WTC11 (cell line): ENCODE measurements at regions not wholly inside any gene's neighbourhood (a gene's known extent, or its start where the extent isn't known, plus 50 kb on each side); places are given as distances from the start of the nearest gene placed in this dataset.

Experiments used
- ATAC-seq: fragments of 200-7000 bp; cut with Tn5 transposase; 2 replicates; pipeline ENCODE4 v1.10.0; 2021; ENCODE audit warnings: mild to moderate bottlenecking, moderate library complexity
- CTCF ChIA-PET: fragments of 300-600 bp; sonication (Branson Sonifier 250); formaldehyde crosslinking; loops from one replicate; lab custom pipeline; 2021; ENCODE audit warnings: antibody characterized with exemption; lab: Charles Lee
- POLR2A ChIA-PET: fragments of 350-600 bp; sonication (Branson Sonifier 250); formaldehyde crosslinking; loops from one replicate; lab custom pipeline; 2021; ENCODE audit warnings: antibody characterized with exemption; lab: Charles Lee
- DNase-seq: peaks from one replicate; pipeline ENCODE4 v3.0.0; 2021; ENCODE audit warnings: low spot score
- H3K27ac Mint-ChIP-seq: 2 replicates; pipeline ENCODE4 v1.8.0; 2021; ENCODE audit warnings: mixed read lengths
- H3K27me3 Mint-ChIP-seq: 2 replicates; pipeline ENCODE4 v1.8.0; 2021; ENCODE audit warnings: low read depth, mild to moderate bottlenecking, moderate library complexity, mixed read lengths
- H3K36me3 Mint-ChIP-seq: 2 replicates; pipeline ENCODE4 v1.8.0; 2021; ENCODE audit warnings: mixed read lengths
- H3K4me1 Mint-ChIP-seq: 2 replicates; pipeline ENCODE4 v1.8.0; 2022; ENCODE audit warnings: mixed read lengths
- H3K4me3 Mint-ChIP-seq: 2 replicates; pipeline ENCODE4 v1.8.0; 2021; ENCODE audit warnings: mild to moderate bottlenecking, moderate library complexity, mixed read lengths
- H3K9me3 Mint-ChIP-seq: 2 replicates; pipeline ENCODE4 v1.8.0; 2021; ENCODE audit warnings: mixed read lengths
- ATF1 ChIP-seq: sonication (generic); formaldehyde crosslinking; IDR thresholded peaks from 2 replicates; pipeline ENCODE4 v1.8.1; 2023; ENCODE audit warnings: mild to moderate bottlenecking, moderate library complexity, missing genetic modification reagents
- CBFB ChIP-seq: sonication (generic); formaldehyde crosslinking; IDR thresholded peaks from 2 replicates; pipeline ENCODE4 v1.8.1; 2022; ENCODE audit warnings: mild to moderate bottlenecking, low read depth, missing genetic modification reagents
- CREM ChIP-seq: sonication (generic); formaldehyde crosslinking; IDR thresholded peaks from 2 replicates; pipeline ENCODE4 v1.8.1; 2022; ENCODE audit warnings: mild to moderate bottlenecking, missing genetic modification reagents, moderate library complexity
- ESRRA ChIP-seq: sonication (generic); formaldehyde crosslinking; IDR thresholded peaks from 2 replicates; pipeline ENCODE4 v1.8.1; 2022; ENCODE audit warnings: mild to moderate bottlenecking, missing genetic modification reagents, borderline replicate concordance
- FOXJ3 ChIP-seq: sonication (generic); formaldehyde crosslinking; IDR thresholded peaks from 2 replicates; pipeline ENCODE4 v1.9.0; 2021; ENCODE audit warnings: missing genetic modification reagents, mild to moderate bottlenecking, borderline replicate concordance
- KAT7 ChIP-seq: sonication (generic); formaldehyde crosslinking; IDR thresholded peaks from 2 replicates; pipeline ENCODE4 v1.8.1; 2023; ENCODE audit warnings: missing genetic modification reagents, mild to moderate bottlenecking, borderline replicate concordance
- SMAD3 ChIP-seq: sonication (generic); formaldehyde crosslinking; IDR thresholded peaks from 2 replicates; pipeline ENCODE4 v1.8.0; 2022; ENCODE audit warnings: missing genetic modification reagents, mild to moderate bottlenecking, borderline replicate concordance
- SP1 ChIP-seq: sonication (generic); formaldehyde crosslinking; conservative IDR thresholded peaks from 2 replicates; pipeline ENCODE4 v1.8.1; 2022; ENCODE audit warnings: missing genetic modification reagents
- TEAD1 ChIP-seq: sonication (generic); formaldehyde crosslinking; IDR thresholded peaks from 2 replicates; pipeline ENCODE4 v1.8.0; 2022; ENCODE audit warnings: mild to moderate bottlenecking, missing genetic modification reagents
- TP53 ChIP-seq: sonication (generic); formaldehyde crosslinking; IDR thresholded peaks from 2 replicates; pipeline ENCODE4 v1.8.1; 2023; ENCODE audit warnings: mild to moderate bottlenecking, missing genetic modification reagents
- ZNF121 ChIP-seq: sonication (generic); formaldehyde crosslinking; IDR thresholded peaks from 2 replicates; pipeline ENCODE4 v1.8.0; 2023; ENCODE audit warnings: missing genetic modification reagents
- ZNF232 ChIP-seq: sonication (generic); formaldehyde crosslinking; IDR thresholded peaks from 2 replicates; pipeline ENCODE4 v1.8.0; 2022; ENCODE audit warnings: mild to moderate bottlenecking, missing genetic modification reagents
- TF ChIP-seq, protein P1 (sequence below): sonication (generic); formaldehyde crosslinking; IDR thresholded peaks from 2 replicates; pipeline ENCODE4 v1.8.0; 2022; ENCODE audit warnings: missing genetic modification reagents
- TF ChIP-seq, protein P2 (sequence below): sonication (generic); formaldehyde crosslinking; IDR thresholded peaks from 2 replicates; pipeline ENCODE4 v1.8.1; 2022; ENCODE audit warnings: mild to moderate bottlenecking, missing genetic modification reagents, moderate library complexity, borderline replicate concordance
- TF ChIP-seq, protein P3 (sequence below): fragments of 250-450 bp; sonication (Bioruptor Pico); IDR thresholded peaks from 2 replicates; pipeline ENCODE4 v2.1.2; 2022; ENCODE audit warnings: mild to moderate bottlenecking, moderate library complexity
- TF ChIP-seq, protein P4 (sequence below): sonication (generic); formaldehyde crosslinking; IDR thresholded peaks from 2 replicates; pipeline ENCODE4 v1.8.1; 2022; ENCODE audit warnings: low read depth, missing genetic modification reagents, borderline replicate concordance
- TF ChIP-seq, protein P5 (sequence below): sonication (generic); formaldehyde crosslinking; IDR thresholded peaks from 2 replicates; pipeline ENCODE4 v1.8.0; 2022; ENCODE audit warnings: mild to moderate bottlenecking, missing genetic modification reagents
- TF ChIP-seq, protein P6 (sequence below): sonication (generic); formaldehyde crosslinking; IDR thresholded peaks from 2 replicates; pipeline ENCODE4 v1.8.1; 2023; ENCODE audit warnings: mild to moderate bottlenecking, missing genetic modification reagents, moderate library complexity
- TF ChIP-seq, protein P7 (sequence below): sonication (generic); formaldehyde crosslinking; IDR thresholded peaks from 2 replicates; pipeline ENCODE4 v1.8.1; 2022; ENCODE audit warnings: missing genetic modification reagents, borderline replicate concordance
- TF ChIP-seq, protein P8 (sequence below): fragments of 250-450 bp; sonication (Bioruptor Pico); IDR thresholded peaks from 2 replicates; pipeline ENCODE4 v1.8.0; 2021; ENCODE audit warnings: mild to moderate bottlenecking

DNA sequence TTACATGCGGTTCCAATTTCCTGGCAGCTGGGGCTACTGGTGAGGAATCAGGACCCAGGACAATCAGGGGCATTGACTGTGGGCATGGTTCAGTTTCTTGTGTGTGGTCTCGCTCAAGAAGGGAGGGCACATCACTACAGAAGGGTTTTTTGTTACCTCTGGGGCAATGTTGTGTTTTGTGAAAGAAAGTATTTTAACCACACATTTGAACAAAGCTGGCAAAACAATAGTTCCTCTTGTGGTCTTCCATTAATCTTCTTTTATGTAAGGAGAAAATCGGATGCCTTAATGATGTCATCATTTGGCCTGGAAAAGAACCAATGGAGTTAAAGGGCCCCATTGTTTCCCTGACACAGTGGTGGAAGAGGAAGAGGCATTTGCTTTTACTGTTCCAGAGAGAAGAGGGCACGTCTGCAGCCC, 197.4 kb downstream of the SH3BP4 start:
- no peak overlapping the region for H3K4me3 Mint-ChIP-seq
- peaks cover 1% of the 10 kb centered on the region for H3K4me1 Mint-ChIP-seq
- no peak overlapping the region for H3K27ac Mint-ChIP-seq
- no peak for ATAC-seq
- TF ChIP-seq, protein P1, sequence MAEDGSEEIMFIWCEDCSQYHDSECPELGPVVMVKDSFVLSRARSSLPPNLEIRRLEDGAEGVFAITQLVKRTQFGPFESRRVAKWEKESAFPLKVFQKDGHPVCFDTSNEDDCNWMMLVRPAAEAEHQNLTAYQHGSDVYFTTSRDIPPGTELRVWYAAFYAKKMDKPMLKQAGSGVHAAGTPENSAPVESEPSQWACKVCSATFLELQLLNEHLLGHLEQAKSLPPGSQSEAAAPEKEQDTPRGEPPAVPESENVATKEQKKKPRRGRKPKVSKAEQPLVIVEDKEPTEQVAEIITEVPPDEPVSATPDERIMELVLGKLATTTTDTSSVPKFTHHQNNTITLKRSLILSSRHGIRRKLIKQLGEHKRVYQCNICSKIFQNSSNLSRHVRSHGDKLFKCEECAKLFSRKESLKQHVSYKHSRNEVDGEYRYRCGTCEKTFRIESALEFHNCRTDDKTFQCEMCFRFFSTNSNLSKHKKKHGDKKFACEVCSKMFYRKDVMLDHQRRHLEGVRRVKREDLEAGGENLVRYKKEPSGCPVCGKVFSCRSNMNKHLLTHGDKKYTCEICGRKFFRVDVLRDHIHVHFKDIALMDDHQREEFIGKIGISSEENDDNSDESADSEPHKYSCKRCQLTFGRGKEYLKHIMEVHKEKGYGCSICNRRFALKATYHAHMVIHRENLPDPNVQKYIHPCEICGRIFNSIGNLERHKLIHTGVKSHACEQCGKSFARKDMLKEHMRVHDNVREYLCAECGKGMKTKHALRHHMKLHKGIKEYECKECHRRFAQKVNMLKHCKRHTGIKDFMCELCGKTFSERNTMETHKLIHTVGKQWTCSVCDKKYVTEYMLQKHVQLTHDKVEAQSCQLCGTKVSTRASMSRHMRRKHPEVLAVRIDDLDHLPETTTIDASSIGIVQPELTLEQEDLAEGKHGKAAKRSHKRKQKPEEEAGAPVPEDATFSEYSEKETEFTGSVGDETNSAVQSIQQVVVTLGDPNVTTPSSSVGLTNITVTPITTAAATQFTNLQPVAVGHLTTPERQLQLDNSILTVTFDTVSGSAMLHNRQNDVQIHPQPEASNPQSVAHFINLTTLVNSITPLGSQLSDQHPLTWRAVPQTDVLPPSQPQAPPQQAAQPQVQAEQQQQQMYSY (CRISPR knock-in tag), result no peak
- TF ChIP-seq, protein P2, sequence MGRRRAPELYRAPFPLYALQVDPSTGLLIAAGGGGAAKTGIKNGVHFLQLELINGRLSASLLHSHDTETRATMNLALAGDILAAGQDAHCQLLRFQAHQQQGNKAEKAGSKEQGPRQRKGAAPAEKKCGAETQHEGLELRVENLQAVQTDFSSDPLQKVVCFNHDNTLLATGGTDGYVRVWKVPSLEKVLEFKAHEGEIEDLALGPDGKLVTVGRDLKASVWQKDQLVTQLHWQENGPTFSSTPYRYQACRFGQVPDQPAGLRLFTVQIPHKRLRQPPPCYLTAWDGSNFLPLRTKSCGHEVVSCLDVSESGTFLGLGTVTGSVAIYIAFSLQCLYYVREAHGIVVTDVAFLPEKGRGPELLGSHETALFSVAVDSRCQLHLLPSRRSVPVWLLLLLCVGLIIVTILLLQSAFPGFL (CRISPR knock-in tag), result no peak
- TF ChIP-seq, protein P3, sequence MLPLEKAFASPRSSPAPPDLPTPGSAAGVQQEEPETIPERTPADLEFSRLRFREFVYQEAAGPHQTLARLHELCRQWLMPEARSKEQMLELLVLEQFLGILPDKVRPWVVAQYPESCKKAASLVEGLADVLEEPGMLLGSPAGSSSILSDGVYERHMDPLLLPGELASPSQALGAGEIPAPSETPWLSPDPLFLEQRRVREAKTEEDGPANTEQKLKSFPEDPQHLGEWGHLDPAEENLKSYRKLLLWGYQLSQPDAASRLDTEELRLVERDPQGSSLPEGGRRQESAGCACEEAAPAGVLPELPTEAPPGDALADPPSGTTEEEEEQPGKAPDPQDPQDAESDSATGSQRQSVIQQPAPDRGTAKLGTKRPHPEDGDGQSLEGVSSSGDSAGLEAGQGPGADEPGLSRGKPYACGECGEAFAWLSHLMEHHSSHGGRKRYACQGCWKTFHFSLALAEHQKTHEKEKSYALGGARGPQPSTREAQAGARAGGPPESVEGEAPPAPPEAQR (CRISPR knock-in tag), result no peak
- TF ChIP-seq, protein P4, sequence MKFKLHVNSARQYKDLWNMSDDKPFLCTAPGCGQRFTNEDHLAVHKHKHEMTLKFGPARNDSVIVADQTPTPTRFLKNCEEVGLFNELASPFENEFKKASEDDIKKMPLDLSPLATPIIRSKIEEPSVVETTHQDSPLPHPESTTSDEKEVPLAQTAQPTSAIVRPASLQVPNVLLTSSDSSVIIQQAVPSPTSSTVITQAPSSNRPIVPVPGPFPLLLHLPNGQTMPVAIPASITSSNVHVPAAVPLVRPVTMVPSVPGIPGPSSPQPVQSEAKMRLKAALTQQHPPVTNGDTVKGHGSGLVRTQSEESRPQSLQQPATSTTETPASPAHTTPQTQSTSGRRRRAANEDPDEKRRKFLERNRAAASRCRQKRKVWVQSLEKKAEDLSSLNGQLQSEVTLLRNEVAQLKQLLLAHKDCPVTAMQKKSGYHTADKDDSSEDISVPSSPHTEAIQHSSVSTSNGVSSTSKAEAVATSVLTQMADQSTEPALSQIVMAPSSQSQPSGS (CRISPR knock-in tag), result no peak
- no peak for TF ChIP-seq ESRRA (CRISPR knock-in tag)
- no peak for TF ChIP-seq CBFB (CRISPR knock-in tag)
- no peak for TF ChIP-seq TP53
- no peak for TF ChIP-seq ATF1 (CRISPR knock-in tag)
- TF ChIP-seq, protein P5, sequence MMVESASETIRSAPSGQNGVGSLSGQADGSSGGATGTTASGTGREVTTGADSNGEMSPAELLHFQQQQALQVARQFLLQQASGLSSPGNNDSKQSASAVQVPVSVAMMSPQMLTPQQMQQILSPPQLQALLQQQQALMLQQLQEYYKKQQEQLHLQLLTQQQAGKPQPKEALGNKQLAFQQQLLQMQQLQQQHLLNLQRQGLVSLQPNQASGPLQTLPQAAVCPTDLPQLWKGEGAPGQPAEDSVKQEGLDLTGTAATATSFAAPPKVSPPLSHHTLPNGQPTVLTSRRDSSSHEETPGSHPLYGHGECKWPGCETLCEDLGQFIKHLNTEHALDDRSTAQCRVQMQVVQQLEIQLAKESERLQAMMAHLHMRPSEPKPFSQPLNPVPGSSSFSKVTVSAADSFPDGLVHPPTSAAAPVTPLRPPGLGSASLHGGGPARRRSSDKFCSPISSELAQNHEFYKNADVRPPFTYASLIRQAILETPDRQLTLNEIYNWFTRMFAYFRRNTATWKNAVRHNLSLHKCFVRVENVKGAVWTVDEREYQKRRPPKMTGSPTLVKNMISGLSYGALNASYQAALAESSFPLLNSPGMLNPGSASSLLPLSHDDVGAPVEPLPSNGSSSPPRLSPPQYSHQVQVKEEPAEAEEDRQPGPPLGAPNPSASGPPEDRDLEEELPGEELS, result no peak
- TF ChIP-seq FOXJ3 (CRISPR knock-in tag), result no peak
- TF ChIP-seq TEAD1 (CRISPR knock-in tag), result no peak
- TF ChIP-seq ZNF232 (CRISPR knock-in tag), result no peak
- no peak for TF ChIP-seq SP1 (CRISPR knock-in tag)
- TF ChIP-seq, protein P6, sequence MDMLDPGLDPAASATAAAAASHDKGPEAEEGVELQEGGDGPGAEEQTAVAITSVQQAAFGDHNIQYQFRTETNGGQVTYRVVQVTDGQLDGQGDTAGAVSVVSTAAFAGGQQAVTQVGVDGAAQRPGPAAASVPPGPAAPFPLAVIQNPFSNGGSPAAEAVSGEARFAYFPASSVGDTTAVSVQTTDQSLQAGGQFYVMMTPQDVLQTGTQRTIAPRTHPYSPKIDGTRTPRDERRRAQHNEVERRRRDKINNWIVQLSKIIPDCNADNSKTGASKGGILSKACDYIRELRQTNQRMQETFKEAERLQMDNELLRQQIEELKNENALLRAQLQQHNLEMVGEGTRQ (CRISPR knock-in tag), result no peak
- TF ChIP-seq, all 79 proteins: peak for 0
- ChIA-PET CTCF (no interaction called here), POLR2A (no interaction called here)
- Mint-ChIP-seq H3K9me3 (peaks cover 8% of the 10 kb centered on the region), H3K36me3 (no peaks in the 10 kb centered on the region), H3K27me3 (peaks cover 14% of the 10 kb centered on the region; the same call in 1 of the 2 replicates)
- DNase-seq, result no peak

DNA sequence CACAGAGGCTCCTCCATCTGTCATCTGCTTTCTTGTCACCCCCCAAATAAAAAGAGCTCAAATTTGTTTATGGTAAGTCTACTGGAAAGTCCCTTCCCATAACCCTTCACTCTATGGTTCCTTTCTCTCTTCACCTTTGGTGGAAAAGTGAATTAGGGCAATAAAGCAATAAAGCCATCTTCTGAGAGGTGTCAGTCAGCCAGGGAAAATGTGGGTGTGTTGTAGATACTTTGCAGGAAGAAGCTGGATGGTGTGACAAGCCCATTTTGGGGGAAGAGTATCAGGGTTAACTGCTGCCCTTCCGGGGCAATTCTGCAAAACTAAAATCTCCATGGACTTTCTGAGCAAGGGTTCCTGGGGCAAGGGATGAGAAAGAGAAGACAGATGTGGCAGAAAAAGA, 197.9 kb downstream of the SH3BP4 start:
- H3K36me3 Mint-ChIP-seq, result no peaks in the 10 kb centered on the region
- H3K9me3 Mint-ChIP-seq, result peaks cover 8% of the 10 kb centered on the region
- CTCF ChIA-PET, result no interaction called here
- POLR2A ChIA-PET, result no interaction called here
- DNase-seq, result no peak
- H3K27ac Mint-ChIP-seq, result no peak overlapping the region
- no peak for ATAC-seq
- peaks cover 13% of the 10 kb centered on the region; the same call in 1 of the 2 replicates for H3K27me3 Mint-ChIP-seq
- H3K4me3 Mint-ChIP-seq, result no peak overlapping the region
- H3K4me1 Mint-ChIP-seq, result no peaks in the 10 kb centered on the region
- TF ChIP-seq SMAD3 (CRISPR knock-in tag) (no peak), ZNF121 (CRISPR knock-in tag) (no peak), ZNF232 (CRISPR knock-in tag) (no peak), CREM (CRISPR knock-in tag) (no peak), KAT7 (no peak)
- TF ChIP-seq, protein P7, sequence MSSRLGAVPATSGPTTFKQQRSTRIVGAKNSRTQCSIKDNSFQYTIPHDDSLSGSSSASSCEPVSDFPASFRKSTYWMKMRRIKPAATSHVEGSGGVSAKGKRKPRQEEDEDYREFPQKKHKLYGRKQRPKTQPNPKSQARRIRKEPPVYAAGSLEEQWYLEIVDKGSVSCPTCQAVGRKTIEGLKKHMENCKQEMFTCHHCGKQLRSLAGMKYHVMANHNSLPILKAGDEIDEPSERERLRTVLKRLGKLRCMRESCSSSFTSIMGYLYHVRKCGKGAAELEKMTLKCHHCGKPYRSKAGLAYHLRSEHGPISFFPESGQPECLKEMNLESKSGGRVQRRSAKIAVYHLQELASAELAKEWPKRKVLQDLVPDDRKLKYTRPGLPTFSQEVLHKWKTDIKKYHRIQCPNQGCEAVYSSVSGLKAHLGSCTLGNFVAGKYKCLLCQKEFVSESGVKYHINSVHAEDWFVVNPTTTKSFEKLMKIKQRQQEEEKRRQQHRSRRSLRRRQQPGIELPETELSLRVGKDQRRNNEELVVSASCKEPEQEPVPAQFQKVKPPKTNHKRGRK, result no peak
- TF ChIP-seq, protein P8, sequence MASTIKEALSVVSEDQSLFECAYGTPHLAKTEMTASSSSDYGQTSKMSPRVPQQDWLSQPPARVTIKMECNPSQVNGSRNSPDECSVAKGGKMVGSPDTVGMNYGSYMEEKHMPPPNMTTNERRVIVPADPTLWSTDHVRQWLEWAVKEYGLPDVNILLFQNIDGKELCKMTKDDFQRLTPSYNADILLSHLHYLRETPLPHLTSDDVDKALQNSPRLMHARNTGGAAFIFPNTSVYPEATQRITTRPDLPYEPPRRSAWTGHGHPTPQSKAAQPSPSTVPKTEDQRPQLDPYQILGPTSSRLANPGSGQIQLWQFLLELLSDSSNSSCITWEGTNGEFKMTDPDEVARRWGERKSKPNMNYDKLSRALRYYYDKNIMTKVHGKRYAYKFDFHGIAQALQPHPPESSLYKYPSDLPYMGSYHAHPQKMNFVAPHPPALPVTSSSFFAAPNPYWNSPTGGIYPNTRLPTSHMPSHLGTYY (CRISPR knock-in tag), result no peak
- TF ChIP-seq, protein P6 (CRISPR knock-in tag), result no peak
